Stimulated activated CD8-positive, alpha-beta memory T cell treated with anti-CD3 and anti-CD28 coated beads, Interleukin-15, amount 100 ng/mL, for 48 hours (primary cell): ENCODE measurements at regions not wholly inside any gene's neighbourhood (a gene's known extent, or its start where the extent isn't known, plus 50 kb on each side); places are given as distances from the start of the nearest gene placed in this dataset.
"Not testable (repeated sequence)": the region's sequence is repeated elsewhere in the genome, so short reads cannot be mapped to it uniquely, and the experiment has no call there.

Experiments
- DNase-seq, 2 donors: peaks; one replicate each; pipeline ENCODE4 v3.0.0-alpha.2; 2020; ENCODE audit warnings: low read depth in 2 of 2

- DNase-seq = not testable (repeated sequence)
Observed at GRCh38 chrX:46223499-46223898, 321.7 kb downstream of the ZNF674 start.

GRCh38 chrX:46220822-46221221 is 324.4 kb downstream of the ZNF674 start:
- no peak for DNase-seq

- DNase-seq = no peak
Observed at GRCh38 chrX:46218373-46218772, 326.8 kb downstream of the ZNF674 start.

GRCh38 chrX:46216406-46216805 is 328.8 kb downstream of the ZNF674 start:
- no peak for DNase-seq

- DNase-seq = no peak
Observed at GRCh38 chrX:46211079-46211478, 334.1 kb downstream of the ZNF674 start.

GRCh38 chrX:46209768-46210167 is 335.5 kb downstream of the ZNF674 start:
- no peak for DNase-seq

- no peak for DNase-seq
Observed at GRCh38 chrX:46209037-46209436, 336.2 kb downstream of the ZNF674 start.

GRCh38 chrX:46208225-46208854 is 336.9 kb downstream of the ZNF674 start:
- no peak for DNase-seq

GRCh38 chrX:46204721-46205422 is 340.3 kb downstream of the ZNF674 start:
- no peak for DNase-seq

- DNase-seq = no peak
Observed at GRCh38 chrX:46202733-46203514, 342.3 kb downstream of the ZNF674 start.

GRCh38 chrX:46200413-46200812 is 344.8 kb downstream of the ZNF674 start:
- no peak for DNase-seq

- no peak for DNase-seq
Observed at GRCh38 chrX:46198858-46199257, 346.4 kb downstream of the ZNF674 start.

GRCh38 chrX:46186811-46187106 is 358.5 kb downstream of the ZNF674 start:
- not testable (repeated sequence) for DNase-seq

- DNase-seq = no peak
Observed at GRCh38 chrX:46185923-46186810, 359.1 kb downstream of the ZNF674 start.

GRCh38 chrX:46184749-46185148 is 360.5 kb downstream of the ZNF674 start:
- DNase-seq = no peak

- DNase-seq = peak; percentile 0 to 4
Observed at GRCh38 chrX:46180258-46180687, 364.9 kb downstream of the ZNF674 start.

- DNase-seq = no peak
Observed at GRCh38 chrX:46179748-46180147, 365.5 kb downstream of the ZNF674 start.

GRCh38 chrX:46178763-46179162 is 366.5 kb downstream of the ZNF674 start:
- no peak for DNase-seq

- no peak for DNase-seq
Observed at GRCh38 chrX:46173159-46173558, 372.1 kb downstream of the ZNF674 start.

- not testable (repeated sequence) for DNase-seq
Observed at GRCh38 chrX:46171457-46171856, 373.8 kb downstream of the ZNF674 start.

GRCh38 chrX:46169808-46170207 is 375.4 kb downstream of the ZNF674 start:
- no peak for DNase-seq

- no peak for DNase-seq
Observed at GRCh38 chrX:46168254-46168653, 377.0 kb downstream of the ZNF674 start.
